GM19023 (cell line): ENCODE measurements at regions not wholly inside any gene's neighbourhood (a gene's known extent, or its start where the extent isn't known, plus 50 kb on each side); places are given as distances from the start of the nearest gene placed in this dataset.

Experiments used
- ATAC-seq: cut with Tn5 transposase; IDR thresholded peaks from one replicate; pipeline ENCODE4 v1.9.1; 2021; ENCODE audit warnings: mild to moderate bottlenecking, moderate library complexity; ENCODE audit not compliant: unreplicated experiment

DNA sequence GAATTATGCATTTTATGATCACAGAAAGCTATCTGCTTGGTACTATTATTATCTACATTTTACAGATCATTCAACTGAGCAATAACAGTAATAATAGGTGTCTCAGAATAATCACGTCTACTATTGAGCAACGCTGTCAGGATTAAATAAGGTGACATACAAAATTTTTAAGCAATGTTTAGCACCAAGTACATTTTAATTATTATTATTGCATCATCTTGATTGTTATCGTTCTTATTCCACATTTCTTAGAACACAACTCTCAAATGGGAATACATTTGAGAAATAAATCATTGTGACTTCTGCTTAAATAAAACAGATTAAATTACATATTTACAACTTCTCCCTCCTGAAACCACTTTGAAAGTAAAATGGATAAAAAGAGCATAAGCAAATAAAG, 1083.5 kb upstream of the ADGRL3 start:
- no peak for ATAC-seq

DNA sequence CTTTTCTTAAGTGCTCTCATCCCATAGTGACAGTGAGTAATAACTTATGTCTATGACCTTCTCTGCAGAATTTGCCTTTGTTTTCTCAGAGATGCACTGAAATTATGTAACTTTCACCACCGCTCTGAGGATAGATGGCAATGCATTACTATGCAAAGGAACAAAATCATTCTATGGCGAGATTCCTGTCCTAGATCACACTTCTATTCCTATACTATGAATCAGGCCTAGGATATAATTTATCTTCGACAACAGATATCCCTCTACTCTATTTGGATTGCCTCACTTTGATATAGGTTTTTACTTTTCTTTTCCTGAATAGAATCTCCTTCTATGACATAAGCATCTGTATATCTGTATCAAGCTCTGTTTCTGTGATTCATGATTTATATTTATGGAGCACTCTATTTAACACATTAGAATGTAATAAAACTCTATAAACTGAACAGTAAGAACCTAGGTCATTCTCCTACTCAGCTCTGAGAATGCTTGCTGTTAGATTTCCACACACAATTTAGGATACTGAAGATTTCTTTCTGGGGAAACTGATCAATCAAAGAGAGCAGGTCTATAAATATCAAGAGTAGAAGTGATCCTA, 1082.3 kb upstream of the ADGRL3 start:
- ATAC-seq, result no peak

- no peak for ATAC-seq
Measured at GRCh38 chr4:60122820-60123219, 1077.3 kb upstream of the ADGRL3 start.

DNA sequence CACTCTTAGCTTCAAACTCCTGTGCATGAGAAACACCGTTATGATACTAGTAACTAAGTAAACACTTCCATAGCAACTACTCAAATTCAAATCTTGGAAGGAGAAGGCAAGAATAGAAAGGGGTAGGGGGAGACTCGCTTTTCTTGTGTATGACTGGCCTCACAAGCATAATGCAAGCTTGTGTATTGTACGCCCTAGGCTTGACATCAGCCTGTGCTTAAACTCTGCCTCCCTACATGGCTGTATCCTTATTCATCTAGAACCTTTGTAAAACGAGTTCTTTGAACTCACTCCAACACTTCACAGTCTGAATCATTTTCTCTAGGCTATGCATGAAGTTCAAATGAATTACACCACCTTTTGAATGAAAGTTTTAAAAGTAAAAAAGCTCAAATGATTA, 1071.2 kb upstream of the ADGRL3 start:
- no peak for ATAC-seq

DNA sequence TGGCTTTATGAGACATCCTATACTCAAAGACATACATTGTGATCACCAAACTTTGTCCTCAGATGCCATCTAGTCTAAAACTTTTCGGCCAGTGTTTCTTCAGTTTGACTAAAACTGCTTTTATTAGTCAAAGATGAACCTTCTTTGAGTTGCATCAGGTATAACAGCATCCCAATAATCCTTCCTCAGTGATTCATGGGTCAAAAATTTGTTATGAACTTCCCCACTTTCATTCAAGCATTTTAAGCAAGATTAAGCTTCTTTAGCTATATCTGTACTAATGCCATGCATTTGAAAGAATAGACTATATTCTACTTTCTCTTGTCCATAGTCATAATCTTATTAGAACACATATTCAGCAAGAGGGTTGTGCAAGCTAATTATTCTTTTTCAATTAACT, 1070.4 kb upstream of the ADGRL3 start:
- no peak for ATAC-seq

GRCh38 chr4:60133375-60133774, 1066.8 kb upstream of the ADGRL3 start:
- ATAC-seq, result no peak

DNA sequence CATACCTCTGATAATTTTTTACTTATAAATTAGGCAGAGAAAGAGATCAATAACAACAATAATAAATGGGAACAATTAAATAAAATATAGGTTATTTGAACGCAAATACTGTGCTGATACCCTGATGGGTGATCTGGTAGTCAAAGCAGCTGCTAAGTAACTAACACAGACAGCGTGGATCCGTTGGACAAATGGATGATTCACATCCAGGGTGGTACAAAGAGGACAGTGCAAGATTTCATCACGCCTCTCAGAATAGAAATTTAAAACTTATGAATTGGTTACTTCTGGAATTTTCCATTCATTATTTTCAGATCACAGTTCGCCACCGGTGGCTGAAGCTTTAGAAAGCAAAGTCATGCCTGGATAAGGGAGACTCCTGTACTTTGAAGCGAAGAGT, 1066.0 kb upstream of the ADGRL3 start:
- no peak for ATAC-seq

- no peak for ATAC-seq
Measured at GRCh38 chr4:60155088-60155487, 1045.0 kb upstream of the ADGRL3 start.

DNA sequence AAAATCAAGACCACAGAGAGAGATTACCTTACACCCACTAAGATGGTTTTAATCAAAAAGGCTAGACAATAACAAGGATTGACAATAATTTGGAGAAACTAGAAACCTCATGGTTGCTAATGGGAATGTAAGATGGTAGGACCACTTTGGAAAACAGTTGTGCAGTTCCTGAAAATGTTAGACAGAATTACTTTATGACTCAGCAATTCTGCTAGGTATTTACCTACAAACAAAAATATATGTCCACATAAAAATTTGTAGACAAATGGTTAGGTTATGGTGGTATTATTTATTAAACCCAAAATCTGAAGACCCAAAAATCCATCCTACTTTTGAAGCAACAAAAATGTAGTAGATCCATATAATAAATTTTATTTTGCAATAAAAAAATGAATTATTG, 1027.0 kb upstream of the ADGRL3 start:
- ATAC-seq, result no peak

- ATAC-seq, result no peak
Measured at GRCh38 chr4:60173718-60174117, 1026.4 kb upstream of the ADGRL3 start.

DNA sequence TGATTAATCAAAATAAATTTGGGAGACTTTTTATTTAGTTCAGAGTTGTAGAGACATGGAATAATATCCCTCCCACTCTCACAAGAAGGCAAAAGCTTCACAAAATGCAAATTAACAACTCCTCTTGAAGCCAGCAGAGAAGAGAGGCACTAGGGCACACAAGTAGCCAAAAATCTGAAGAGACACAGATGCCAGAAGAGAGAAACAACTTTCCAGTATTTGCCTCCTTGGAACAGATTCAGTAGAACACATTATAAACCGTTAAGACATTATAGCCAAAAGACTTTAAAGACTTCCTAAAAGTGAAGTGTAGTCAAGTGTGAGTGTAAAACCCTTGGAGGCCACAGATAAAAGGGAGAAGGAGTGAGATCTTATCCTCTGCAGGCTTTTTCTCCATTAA, 1024.9 kb upstream of the ADGRL3 start:
- ATAC-seq, result no peak

DNA sequence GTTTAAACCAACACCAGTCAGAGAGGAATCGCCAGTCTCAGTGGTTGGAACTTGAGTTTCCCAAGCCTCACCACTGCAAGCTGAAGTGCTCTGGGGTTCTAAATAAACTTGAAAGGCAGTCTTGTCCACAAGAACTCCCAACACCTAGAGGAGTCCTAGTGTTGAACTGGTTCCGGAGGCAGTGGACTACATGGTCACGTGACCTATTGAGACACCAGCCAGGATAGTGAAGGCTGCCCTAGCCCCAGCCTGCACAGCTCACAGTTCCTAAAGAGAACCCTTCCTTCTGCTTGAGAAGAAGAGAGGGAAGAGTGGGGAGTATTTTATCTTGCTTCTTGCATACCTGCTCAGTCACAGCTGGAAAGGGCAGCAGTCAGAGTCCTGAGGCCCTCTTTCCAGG, 1012.7 kb upstream of the ADGRL3 start:
- ATAC-seq, result no peak

DNA sequence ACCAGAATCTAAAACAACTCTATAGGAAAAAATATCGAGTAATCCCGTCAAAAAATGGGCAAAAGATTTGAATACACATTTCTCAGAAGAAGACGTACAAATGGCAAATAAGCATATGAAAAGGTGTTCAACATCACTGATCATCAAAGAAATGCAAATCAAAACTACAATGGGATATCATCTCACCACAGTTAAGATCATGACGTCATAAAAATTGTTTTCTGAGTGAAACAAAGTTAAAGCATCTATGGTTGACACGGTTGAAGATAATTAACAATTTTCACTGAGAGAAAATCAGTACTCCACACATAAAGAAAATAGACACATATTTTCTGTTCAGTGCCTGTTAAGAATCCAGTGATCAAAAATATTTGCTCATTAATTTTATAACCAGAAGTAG, 1010.8 kb upstream of the ADGRL3 start:
- no peak for ATAC-seq

- no peak for ATAC-seq
Measured at GRCh38 chr4:60194214-60194613, 1005.9 kb upstream of the ADGRL3 start.

- no peak for ATAC-seq
Measured at GRCh38 chr4:60195256-60195655, 1004.9 kb upstream of the ADGRL3 start.

- ATAC-seq, result peak; percentile 80
Measured at GRCh38 chr4:60201052-60201673, 999.0 kb upstream of the ADGRL3 start.

- ATAC-seq, result no peak
Measured at GRCh38 chr4:60209588-60209987, 990.5 kb upstream of the ADGRL3 start.

DNA sequence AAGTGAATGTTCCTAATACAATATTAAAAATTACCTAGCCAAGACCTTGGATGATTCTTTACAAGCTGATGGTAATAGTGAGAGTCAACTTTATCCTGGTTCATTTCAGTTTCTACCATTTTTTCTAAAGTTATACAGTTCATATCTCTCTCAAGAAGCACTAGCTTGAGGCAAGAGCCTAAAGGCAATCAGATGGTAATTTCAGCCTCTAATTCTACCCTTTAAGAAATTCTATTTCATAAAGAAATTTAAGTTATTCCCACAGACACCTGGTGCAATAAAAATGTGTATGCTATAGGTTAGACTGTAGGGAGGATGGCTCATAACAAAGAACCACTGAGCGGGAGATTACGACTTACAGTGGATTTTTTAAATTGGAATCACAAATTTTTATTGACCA, 984.2 kb upstream of the ADGRL3 start:
- ATAC-seq, result no peak

DNA sequence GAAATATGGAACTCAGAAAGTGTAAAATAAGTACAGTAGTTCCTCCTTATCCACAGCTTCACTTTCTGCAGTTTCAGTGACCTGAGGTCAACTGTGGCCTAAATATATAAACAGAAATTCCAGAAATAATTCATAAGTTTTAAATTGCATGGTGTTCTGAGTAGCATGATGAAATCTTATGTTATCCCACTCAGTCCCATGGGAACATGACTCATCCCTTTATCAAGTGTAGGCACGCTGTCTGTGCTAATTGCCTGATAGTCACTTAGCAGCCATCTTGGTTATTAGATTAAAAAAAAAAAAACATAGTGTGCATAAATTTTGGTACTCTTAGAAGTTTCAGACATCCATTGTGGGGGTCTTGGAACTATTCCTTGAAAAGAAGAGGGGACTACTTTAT, 983.4 kb upstream of the ADGRL3 start:
- ATAC-seq, result no peak

DNA sequence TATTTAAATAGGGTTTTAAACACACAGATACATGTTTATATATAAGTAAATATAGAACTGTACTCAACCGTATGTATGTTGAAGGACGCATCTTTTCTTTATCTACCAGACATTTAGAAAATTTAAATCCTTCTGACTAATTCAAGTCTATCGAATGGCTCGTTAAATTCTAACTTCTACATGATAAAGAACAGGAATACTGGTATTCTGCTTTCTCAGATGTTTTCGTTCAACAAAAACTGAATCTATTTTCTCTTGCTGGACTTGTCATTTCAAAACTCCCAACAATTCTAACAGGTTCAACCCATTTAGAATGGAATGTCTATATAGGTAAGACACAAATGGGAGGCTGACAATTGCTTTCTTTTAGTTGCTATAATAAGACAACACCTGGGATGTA, 978.3 kb upstream of the ADGRL3 start:
- no peak for ATAC-seq

DNA sequence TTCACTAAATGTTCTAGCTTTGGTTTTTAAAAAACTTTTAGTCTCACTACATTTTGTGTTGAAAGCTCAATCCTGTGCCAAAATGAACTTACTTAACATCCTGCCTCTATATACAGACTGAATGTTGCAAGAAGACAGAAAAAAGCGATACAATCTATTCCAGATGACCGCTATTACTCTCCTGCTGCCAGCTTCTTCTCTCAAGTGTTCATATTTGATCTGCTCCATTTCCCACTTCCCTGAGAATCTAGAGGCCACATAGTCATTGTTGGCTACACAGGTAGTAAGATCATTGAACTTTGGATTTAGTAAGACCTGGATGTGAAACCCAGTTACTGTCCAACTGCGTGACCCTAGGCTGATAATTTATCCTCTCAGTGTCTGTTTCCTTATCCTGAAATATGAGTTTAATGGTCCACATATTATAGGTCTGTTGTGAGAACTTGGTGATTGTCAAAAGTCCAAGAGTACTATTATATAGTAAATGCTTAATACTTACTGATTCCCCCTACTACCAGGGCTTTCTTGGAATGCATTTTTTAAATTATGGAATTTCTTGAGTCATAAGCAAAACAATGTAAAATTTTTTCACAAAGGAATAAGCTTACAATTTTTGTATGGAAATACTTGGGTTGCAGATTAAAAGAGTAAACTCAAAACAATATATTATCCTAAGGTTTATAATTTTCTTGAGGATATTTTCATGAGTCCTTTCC, 976.8 kb upstream of the ADGRL3 start:
- ATAC-seq, result no peak

DNA sequence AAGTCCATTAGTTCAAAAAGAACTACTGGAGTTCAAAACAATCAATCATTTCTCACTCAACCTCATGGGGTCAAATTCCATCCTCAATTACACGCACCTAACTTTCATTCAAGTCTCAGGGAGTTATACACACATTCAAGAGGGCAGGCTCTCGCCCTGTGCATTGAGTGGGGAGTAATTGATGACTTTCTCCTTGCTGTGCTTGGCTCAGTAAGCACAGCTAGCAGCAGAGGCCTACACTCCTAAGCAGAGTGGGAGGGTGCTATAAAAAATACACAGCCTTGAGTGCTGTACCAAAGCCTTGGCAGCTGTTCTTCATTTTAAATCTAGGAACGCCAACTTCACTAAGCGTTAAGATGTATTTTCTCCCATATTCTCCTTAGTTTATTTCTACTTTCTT, 958.3 kb upstream of the ADGRL3 start:
- no peak for ATAC-seq

- no peak for ATAC-seq
Measured at GRCh38 chr4:60249784-60250183, 950.3 kb upstream of the ADGRL3 start.
